ENCODE measurements at regions not wholly inside any gene's neighbourhood (a gene's known extent, or its start where the extent isn't known, plus 50 kb on each side); places are given as distances from the start of the nearest gene placed in this dataset.

GRCh38 chr4:161252520-161253141 is 911.2 kb downstream of the FSTL5 start:
- TF ChIP-seq, protein P1, sequence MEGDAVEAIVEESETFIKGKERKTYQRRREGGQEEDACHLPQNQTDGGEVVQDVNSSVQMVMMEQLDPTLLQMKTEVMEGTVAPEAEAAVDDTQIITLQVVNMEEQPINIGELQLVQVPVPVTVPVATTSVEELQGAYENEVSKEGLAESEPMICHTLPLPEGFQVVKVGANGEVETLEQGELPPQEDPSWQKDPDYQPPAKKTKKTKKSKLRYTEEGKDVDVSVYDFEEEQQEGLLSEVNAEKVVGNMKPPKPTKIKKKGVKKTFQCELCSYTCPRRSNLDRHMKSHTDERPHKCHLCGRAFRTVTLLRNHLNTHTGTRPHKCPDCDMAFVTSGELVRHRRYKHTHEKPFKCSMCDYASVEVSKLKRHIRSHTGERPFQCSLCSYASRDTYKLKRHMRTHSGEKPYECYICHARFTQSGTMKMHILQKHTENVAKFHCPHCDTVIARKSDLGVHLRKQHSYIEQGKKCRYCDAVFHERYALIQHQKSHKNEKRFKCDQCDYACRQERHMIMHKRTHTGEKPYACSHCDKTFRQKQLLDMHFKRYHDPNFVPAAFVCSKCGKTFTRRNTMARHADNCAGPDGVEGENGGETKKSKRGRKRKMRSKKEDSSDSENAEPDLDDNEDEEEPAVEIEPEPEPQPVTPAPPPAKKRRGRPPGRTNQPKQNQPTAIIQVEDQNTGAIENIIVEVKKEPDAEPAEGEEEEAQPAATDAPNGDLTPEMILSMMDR (IDR thresholded peaks at IDR 0.05; ENCODE audit: borderline replicate concordance): peak; percentile 62
- Histone ChIP-seq H3K36me3 (no peaks in the 10 kb centered on the region), H3K9me3 (replicated peaks) (peaks cover 45% of the 10 kb centered on the region), H3K4me1 (no peaks in the 10 kb centered on the region), H3K27me3 (ENCODE audit: low read depth) (no peaks in the 10 kb centered on the region), H3K4me3 (no peak overlapping the region), H3K27ac (replicated peaks) (no peak overlapping the region)
- DNase-seq: no peak
- intact Hi-C loops (cut with micrococcal nuclease): no loop called here

DNA sequence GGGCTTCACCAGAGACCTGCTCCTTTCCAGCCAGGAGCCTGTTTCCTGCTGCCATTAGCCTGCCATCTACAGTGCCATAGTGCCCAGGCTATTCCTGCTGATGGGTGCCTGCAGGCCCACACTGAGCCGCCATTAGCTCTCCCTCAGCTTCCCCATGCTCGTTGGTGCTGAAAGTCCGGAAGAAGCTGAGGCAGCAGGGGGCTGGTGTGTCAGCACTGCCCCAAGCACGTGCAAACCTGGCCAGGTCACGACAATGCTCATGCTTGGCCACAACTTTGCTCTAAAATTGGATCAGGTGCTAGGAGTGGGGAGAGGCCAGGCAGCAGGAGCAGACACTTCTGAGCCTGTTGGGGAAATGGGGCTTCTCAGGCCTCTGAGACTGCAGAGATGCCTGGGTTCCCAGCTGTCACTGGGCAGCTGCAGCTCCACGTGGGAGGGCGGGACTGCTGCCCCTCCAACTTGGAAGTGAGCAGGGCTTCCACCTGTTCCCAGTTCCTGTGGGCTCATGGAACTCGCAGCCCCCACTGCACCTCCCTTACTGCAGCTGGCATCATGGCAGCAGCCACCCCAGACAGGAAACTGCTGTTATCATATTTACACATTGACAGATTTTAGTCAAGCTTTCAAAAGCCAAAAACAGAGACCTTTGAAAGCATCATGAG is 913.9 kb downstream of the FSTL5 start:
- Histone ChIP-seq H3K4me1 (no peaks in the 10 kb centered on the region), H3K36me3 (no peaks in the 10 kb centered on the region), H3K27ac (replicated peaks) (no peak overlapping the region), H3K27me3 (ENCODE audit: low read depth) (no peaks in the 10 kb centered on the region), H3K4me3 (no peak overlapping the region), H3K9me3 (replicated peaks) (peaks cover 20% of the 10 kb centered on the region)
- DNase-seq: no peak
- intact Hi-C loops (cut with micrococcal nuclease): no loop called here
- TF ChIP-seq, protein P1 (IDR thresholded peaks at IDR 0.05; ENCODE audit: borderline replicate concordance): no peak

DNA sequence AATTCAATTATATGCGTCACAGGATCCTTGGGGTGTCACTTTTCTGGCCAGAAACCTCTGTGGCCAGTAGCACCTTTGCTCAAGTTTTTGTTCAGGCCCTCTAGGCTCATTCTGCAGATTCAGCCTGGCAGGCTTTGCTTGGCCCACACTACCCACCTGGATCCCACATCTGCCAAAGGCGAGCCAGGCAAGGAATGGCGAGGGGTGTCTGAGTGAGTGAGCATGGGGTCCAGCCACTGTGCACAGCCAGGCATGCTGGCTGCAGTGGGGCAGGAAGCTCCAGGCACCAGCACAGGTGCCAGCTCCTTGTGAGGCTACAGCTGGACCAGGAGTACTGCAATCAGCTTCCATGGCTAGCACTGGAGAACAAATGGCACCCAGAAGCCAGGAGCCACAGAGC is 914.9 kb downstream of the FSTL5 start:
- Histone ChIP-seq H3K9me3 (replicated peaks) (peaks cover 20% of the 10 kb centered on the region), H3K4me3 (no peak overlapping the region), H3K27ac (replicated peaks) (no peak overlapping the region), H3K27me3 (ENCODE audit: low read depth) (no peaks in the 10 kb centered on the region), H3K36me3 (no peaks in the 10 kb centered on the region), H3K4me1 (no peaks in the 10 kb centered on the region)
- DNase-seq: no peak
- intact Hi-C loops (cut with micrococcal nuclease): no loop called here
- TF ChIP-seq, protein P1 (IDR thresholded peaks at IDR 0.05; ENCODE audit: borderline replicate concordance): no peak

GRCh38 chr4:161247831-161248230 is 916.0 kb downstream of the FSTL5 start:
- Histone ChIP-seq H3K27me3 (ENCODE audit: low read depth) (no peaks in the 10 kb centered on the region), H3K4me1 (no peaks in the 10 kb centered on the region), H3K27ac (replicated peaks) (no peak overlapping the region), H3K9me3 (replicated peaks) (peaks cover 17% of the 10 kb centered on the region), H3K4me3 (no peak overlapping the region), H3K36me3 (no peaks in the 10 kb centered on the region)
- intact Hi-C loops (cut with micrococcal nuclease): no loop called here
- TF ChIP-seq, protein P1 (IDR thresholded peaks at IDR 0.05; ENCODE audit: borderline replicate concordance): no peak
- DNase-seq: no peak

GRCh38 chr4:161238033-161238432 is 925.8 kb downstream of the FSTL5 start:
- H3K4me1 ChIP-seq: no peaks in the 10 kb centered on the region
- no peak overlapping the region for H3K27ac ChIP-seq (replicated peaks)
- TF ChIP-seq, protein P1 (IDR thresholded peaks at IDR 0.05; ENCODE audit: borderline replicate concordance): no peak
- intact Hi-C loops (cut with micrococcal nuclease): no loop called here
- H3K27me3 ChIP-seq (ENCODE audit: low read depth): no peaks in the 10 kb centered on the region
- H3K4me3 ChIP-seq: no peak overlapping the region
- no peaks in the 10 kb centered on the region for H3K9me3 ChIP-seq (replicated peaks)
- no peaks in the 10 kb centered on the region for H3K36me3 ChIP-seq
- no peak for DNase-seq

All from left ventricle myocardium inferior (tissue), 1 donor.